ENCODE measurements at regions not wholly inside any gene's neighbourhood (a gene's known extent, or its start where the extent isn't known, plus 50 kb on each side); places are given as distances from the start of the nearest gene placed in this dataset.
A peak's percentile ranks its signal among the peaks of the same experiment; 100 is the strongest.

DNA sequence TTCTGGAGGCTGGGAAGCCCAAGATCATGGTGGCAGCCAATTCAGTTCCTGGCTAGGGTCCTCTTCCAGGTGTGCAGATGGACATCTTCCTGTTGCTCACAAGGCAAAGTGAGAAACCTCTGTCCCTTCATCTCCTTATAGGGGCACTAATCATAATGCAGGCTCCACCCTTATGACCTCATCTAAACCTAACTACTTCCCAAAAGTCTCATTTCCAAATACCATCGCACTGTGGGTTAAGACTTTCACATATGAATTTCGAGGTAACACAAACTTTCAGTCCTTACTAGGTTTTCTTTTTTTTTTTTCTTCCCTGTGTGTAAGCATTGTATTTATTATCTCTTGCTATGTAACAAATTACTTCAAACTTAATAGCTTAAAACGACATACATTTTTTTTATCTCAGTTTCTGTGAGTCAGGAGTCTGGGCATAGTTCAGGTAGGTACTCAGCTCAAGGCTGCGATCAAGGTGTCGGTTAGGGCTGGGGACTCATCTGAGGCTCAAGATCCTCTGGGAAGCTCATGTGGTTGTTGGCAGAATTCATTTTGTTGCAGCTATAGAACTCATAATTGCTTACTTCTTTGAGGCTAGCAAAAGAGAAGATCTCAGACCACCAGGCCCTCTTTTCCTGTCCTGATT, 204.7 kb upstream of the STK26 start:
- H3K27ac ChIP-seq = no peak overlapping the region
- TF ChIP-seq, protein P1, sequence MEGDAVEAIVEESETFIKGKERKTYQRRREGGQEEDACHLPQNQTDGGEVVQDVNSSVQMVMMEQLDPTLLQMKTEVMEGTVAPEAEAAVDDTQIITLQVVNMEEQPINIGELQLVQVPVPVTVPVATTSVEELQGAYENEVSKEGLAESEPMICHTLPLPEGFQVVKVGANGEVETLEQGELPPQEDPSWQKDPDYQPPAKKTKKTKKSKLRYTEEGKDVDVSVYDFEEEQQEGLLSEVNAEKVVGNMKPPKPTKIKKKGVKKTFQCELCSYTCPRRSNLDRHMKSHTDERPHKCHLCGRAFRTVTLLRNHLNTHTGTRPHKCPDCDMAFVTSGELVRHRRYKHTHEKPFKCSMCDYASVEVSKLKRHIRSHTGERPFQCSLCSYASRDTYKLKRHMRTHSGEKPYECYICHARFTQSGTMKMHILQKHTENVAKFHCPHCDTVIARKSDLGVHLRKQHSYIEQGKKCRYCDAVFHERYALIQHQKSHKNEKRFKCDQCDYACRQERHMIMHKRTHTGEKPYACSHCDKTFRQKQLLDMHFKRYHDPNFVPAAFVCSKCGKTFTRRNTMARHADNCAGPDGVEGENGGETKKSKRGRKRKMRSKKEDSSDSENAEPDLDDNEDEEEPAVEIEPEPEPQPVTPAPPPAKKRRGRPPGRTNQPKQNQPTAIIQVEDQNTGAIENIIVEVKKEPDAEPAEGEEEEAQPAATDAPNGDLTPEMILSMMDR (conservative IDR thresholded peaks at IDR 0.05) = no peak

DNA sequence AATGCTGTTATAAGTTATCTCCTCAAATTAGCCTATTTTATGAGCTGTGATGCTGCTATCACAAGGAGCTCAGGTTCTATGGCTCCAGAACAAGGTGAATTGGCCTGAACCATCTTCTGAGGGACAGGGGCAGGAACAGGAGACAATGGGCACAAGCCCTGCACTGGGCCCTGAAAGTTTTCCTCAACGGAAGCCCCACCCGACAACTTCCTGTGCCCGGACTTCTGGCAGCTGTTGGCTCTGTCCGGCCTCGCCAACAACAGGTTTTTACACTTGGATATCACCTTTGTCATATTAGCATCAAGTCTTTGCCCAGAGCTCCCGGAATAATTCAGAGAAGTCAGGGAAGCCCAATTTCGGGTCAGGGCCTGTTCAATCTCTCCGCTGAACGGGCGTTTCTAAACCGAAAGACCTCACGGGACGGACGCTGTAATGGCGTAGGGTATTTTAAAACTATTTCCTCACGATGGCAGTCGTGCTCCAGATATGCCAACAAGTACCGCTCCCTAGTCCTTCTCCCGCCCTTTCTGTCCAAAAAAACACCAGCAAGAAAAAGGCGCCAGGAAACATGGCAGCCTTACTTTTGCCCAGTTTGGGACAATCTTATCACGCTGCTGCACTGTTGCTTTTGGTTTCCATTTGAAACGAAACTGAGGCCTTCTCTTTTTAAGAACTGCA, 201.0 kb upstream of the STK26 start:
- TF ChIP-seq, protein P1 (conservative IDR thresholded peaks at IDR 0.05) = no peak
- peak overlapping the region; percentile 47 for H3K27ac ChIP-seq

DNA sequence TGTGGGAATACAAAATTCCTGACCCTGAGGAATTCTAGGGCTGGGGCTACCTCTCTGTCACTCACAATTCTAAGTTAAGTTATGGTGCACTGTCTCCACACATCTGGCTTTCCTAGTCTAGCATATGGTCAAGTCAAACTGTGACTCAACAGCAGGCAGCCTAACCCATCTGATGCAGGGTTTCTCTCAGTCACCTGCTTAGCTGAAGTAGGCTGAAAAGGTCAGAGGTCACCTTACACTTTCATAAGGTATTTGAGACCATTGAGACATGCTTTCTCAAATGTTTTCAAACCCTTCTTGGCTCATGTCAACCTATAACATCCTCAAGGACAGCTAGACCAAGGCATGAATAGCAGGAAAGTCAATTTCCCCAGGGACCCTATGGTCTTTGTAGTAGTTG, 196.5 kb upstream of the STK26 start:
- H3K27ac ChIP-seq = no peak overlapping the region
- TF ChIP-seq, protein P1 (conservative IDR thresholded peaks at IDR 0.05) = no peak

DNA sequence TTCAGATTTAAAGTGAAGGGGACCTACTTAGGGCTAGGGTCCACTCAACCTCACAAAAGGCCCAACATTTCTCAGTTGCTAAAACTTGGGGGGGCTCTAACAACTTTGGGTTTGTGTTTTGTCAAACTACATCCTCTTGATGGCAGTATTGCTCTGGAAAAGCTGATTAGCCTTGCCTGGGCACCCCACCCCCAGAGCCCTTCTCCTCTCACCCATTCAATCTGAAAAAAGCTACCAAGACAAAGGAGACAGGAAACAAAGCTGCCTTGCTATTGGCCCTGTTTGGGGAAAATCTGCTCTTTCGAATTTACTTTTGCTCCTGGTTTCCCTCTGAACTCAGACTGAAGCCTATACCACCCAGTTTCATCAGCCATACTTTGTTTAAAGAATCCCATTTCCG, 195.2 kb upstream of the STK26 start:
- H3K27ac ChIP-seq = peak overlapping the region; percentile 84; the same call in 1 of the 2 replicates
- TF ChIP-seq, protein P1 (conservative IDR thresholded peaks at IDR 0.05) = peak; percentile 30

DNA sequence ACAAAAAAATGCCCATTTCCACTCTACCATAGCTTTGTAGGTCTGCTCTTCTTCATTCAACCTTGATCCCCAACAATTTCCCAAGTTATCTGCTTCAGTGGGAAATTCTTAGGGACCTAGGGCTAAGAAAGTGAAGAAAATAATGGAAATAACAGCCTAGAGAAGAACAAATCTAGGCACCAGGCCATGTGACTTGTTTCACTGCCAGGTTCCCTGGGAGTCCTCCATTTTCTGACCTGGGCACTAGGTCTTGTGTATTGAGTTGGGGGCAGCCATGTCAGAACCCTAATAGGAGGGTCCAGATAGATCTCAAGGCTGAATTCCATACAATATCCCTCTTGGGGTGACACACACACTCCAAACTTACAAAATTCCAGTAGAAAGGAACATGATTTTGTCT, 194.6 kb upstream of the STK26 start:
- TF ChIP-seq, protein P1 (conservative IDR thresholded peaks at IDR 0.05) = no peak
- H3K27ac ChIP-seq = peak overlapping the region; percentile 84; the same call in 1 of the 2 replicates

DNA sequence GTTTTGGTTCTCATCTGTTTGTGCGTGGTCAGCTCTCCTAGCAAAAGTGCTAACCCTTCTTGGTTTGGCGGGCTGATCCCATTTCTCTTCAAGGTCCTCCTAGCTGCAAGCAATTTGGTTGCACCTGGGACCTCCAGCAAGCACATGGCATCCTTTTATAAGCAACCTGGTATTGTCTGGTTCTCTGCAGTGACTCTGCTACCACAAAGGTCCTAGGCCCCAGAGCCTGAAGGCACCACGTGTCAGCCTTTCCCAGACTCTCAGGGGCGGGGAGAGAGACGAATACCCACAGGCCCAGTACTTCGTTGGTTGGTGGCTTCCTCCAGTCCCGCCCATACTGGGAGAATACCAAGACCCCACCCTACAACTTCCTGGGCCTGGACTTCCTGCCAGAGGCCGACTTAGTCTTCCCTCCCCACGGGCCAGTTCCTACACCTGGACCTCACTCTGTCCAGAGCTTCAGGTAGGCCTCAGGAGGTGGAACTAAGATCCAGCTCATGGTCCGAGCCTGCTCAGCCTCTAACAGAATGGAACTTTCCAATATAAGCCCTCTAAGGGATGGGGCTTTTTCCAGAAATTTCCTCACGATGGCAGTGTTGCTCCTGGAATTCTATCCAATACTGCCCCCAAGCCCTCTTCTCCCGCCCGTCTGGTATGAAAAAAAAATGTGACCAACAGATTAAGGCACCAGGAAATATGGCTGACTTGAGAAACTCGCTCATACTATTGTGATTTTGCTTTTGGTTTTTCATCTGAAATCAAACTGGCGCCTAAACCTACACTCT, 192.5 kb upstream of the STK26 start:
- TF ChIP-seq, protein P1 (conservative IDR thresholded peaks at IDR 0.05) = peak; percentile 65
- peak overlapping the region; percentile 84 for H3K27ac ChIP-seq

DNA sequence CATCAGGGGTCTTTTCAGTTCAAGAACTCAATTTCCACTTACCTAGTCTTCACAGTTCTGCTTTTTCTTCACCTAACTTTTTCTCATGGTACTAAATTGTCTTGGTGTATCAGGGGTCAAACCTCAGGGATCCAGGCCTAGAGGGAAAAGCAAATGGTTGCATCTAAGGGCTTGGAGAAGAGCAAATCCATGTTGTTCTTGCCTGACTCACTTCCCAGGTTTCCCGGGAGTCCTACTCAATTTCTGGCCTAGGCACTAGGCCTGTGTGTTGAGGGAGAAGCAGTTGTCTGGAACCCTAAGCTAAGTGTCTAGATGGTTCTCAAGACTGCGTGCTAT, 191.9 kb upstream of the STK26 start:
- TF ChIP-seq, protein P1 (conservative IDR thresholded peaks at IDR 0.05) = 0 out of 2 replicates have a peak, but pooled peaks have one; percentile 7
- peak overlapping the region; percentile 84 for H3K27ac ChIP-seq

Data from VCaP (cell line).